ENCODE measurements at regions not wholly inside any gene's neighbourhood (a gene's known extent, or its start where the extent isn't known, plus 50 kb on each side); places are given as distances from the start of the nearest gene placed in this dataset.
A peak's percentile ranks its signal among the peaks of the same experiment; 100 is the strongest.

- TF ChIP-seq ZNF124 (CRISPR knock-in tag; IDR thresholded peaks at IDR 0.05), result no peak
- TF ChIP-seq PTTG1 (tag; IDR thresholded peaks at IDR 0.05; ENCODE audit: low read depth), result no peak
- TF ChIP-seq BDP1 (IDR thresholded peaks at IDR 0.05; ENCODE audit: insufficient read depth, insufficient read length), result no peak
- no peak for TF ChIP-seq JUNB (CRISPR knock-in tag; conservative IDR thresholded peaks at IDR 0.05)
- TF ChIP-seq NCOA6 (IDR thresholded peaks at IDR 0.05), result no peak
- TF ChIP-seq, protein P1, sequence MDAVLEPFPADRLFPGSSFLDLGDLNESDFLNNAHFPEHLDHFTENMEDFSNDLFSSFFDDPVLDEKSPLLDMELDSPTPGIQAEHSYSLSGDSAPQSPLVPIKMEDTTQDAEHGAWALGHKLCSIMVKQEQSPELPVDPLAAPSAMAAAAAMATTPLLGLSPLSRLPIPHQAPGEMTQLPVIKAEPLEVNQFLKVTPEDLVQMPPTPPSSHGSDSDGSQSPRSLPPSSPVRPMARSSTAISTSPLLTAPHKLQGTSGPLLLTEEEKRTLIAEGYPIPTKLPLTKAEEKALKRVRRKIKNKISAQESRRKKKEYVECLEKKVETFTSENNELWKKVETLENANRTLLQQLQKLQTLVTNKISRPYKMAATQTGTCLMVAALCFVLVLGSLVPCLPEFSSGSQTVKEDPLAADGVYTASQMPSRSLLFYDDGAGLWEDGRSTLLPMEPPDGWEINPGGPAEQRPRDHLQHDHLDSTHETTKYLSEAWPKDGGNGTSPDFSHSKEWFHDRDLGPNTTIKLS (IDR thresholded peaks at IDR 0.05; ENCODE audit: borderline replicate concordance, low read depth), result no peak; the same call in 1 of the 2 replicates
- no peak for TF ChIP-seq HNRNPH1 (optimal IDR thresholded peaks at IDR 0.05; ENCODE audit: low read depth, low read length)
- no peak for TF ChIP-seq FOXP1 (CRISPR knock-in tag; IDR thresholded peaks at IDR 0.05)
- TF ChIP-seq HOXB6 (CRISPR knock-in tag; IDR thresholded peaks at IDR 0.05; ENCODE audit: borderline replicate concordance), result no peak
- TF ChIP-seq XRCC4 (IDR thresholded peaks at IDR 0.05; ENCODE audit: extremely low read depth, insufficient read depth, insufficient read length), result no peak
- TF ChIP-seq ZBTB5 (IDR thresholded peaks at IDR 0.05), result no peak
- no peak for TF ChIP-seq PCBP1 (IDR thresholded peaks at IDR 0.05; ENCODE audit: low read depth, low read length, poor library complexity, severe bottlenecking)
- TF ChIP-seq RNF2 (IDR thresholded peaks at IDR 0.05), result peak; percentile 88; the same call in 1 of the 2 replicates
- no peak for TF ChIP-seq SAP30 (IDR thresholded peaks at IDR 0.05; ENCODE audit: borderline replicate concordance, insufficient read depth, low read depth, low read length, poor library complexity, severe bottlenecking)
- TF ChIP-seq, protein P2, sequence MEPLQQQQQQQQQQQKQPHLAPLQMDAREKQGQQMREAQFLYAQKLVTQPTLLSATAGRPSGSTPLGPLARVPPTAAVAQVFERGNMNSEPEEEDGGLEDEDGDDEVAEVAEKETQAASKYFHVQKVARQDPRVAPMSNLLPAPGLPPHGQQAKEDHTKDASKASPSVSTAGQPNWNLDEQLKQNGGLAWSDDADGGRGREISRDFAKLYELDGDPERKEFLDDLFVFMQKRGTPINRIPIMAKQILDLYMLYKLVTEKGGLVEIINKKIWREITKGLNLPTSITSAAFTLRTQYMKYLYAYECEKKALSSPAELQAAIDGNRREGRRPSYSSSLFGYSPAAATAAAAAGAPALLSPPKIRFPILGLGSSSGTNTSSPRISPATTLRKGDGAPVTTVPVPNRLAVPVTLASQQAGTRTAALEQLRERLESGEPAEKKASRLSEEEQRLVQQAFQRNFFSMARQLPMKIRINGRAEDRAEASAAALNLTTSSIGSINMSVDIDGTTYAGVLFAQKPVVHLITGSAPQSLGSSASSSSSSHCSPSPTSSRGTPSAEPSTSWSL (CRISPR knock-in tag; IDR thresholded peaks at IDR 0.05; ENCODE audit: borderline replicate concordance), result no peak
- TF ChIP-seq MBD2 (IDR thresholded peaks at IDR 0.05; ENCODE audit: borderline replicate concordance, low read depth), result peak; percentile 58; the same call in 1 of the 2 replicates
- no peak for TF ChIP-seq SMAD2 (IDR thresholded peaks at IDR 0.05; ENCODE audit: low read depth, low read length)
- TF ChIP-seq L3MBTL2 (IDR thresholded peaks at IDR 0.05), result peak; percentile 84
- TF ChIP-seq, protein P3, sequence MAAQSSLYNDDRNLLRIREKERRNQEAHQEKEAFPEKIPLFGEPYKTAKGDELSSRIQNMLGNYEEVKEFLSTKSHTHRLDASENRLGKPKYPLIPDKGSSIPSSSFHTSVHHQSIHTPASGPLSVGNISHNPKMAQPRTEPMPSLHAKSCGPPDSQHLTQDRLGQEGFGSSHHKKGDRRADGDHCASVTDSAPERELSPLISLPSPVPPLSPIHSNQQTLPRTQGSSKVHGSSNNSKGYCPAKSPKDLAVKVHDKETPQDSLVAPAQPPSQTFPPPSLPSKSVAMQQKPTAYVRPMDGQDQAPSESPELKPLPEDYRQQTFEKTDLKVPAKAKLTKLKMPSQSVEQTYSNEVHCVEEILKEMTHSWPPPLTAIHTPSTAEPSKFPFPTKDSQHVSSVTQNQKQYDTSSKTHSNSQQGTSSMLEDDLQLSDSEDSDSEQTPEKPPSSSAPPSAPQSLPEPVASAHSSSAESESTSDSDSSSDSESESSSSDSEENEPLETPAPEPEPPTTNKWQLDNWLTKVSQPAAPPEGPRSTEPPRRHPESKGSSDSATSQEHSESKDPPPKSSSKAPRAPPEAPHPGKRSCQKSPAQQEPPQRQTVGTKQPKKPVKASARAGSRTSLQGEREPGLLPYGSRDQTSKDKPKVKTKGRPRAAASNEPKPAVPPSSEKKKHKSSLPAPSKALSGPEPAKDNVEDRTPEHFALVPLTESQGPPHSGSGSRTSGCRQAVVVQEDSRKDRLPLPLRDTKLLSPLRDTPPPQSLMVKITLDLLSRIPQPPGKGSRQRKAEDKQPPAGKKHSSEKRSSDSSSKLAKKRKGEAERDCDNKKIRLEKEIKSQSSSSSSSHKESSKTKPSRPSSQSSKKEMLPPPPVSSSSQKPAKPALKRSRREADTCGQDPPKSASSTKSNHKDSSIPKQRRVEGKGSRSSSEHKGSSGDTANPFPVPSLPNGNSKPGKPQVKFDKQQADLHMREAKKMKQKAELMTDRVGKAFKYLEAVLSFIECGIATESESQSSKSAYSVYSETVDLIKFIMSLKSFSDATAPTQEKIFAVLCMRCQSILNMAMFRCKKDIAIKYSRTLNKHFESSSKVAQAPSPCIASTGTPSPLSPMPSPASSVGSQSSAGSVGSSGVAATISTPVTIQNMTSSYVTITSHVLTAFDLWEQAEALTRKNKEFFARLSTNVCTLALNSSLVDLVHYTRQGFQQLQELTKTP (IDR thresholded peaks at IDR 0.05; ENCODE audit: low read depth in 1 of 2, partially characterized antibody in 2 of 2), result peak in 1 of 2 experiments; percentile 61
Measured at GRCh38 chr7:39810204-39810642, 139.8 kb upstream of the CDK13 start (continued).

Data from K562 (cell line).